GM15510 (cell line): ENCODE measurements at regions not wholly inside any gene's neighbourhood (a gene's known extent, or its start where the extent isn't known, plus 50 kb on each side); places are given as distances from the start of the nearest gene placed in this dataset.

Source experiments
- POLR2A ChIP-seq: IDR thresholded peaks from 3 replicates; pipeline ENCODE4 v1.6.1; 2011; ENCODE audit warnings: borderline replicate concordance; ENCODE audit not compliant: insufficient read length; ENCODE audit errors: extremely low read depth

GRCh38 chr15:92788196-92788595 lies 111.9 kb upstream of the CHD2 start:
- TF ChIP-seq POLR2A, result no peak

- no peak for TF ChIP-seq POLR2A
These were observed 103.9 kb upstream of the CHD2 start for GRCh38 chr15:92796161-92796611.

GRCh38 chr15:92797168-92798052 lies 102.7 kb upstream of the CHD2 start:
- no peak for TF ChIP-seq POLR2A

- TF ChIP-seq POLR2A, result no peak
These were observed 100.1 kb upstream of the CHD2 start for GRCh38 chr15:92800013-92800412.

GRCh38 chr15:92801774-92802464 lies 98.2 kb upstream of the CHD2 start:
- TF ChIP-seq POLR2A, result no peak

GRCh38 chr15:92803536-92803851 lies 96.6 kb upstream of the CHD2 start:
- TF ChIP-seq POLR2A, result no peak

- no peak for TF ChIP-seq POLR2A
These were observed 96.1 kb upstream of the CHD2 start for GRCh38 chr15:92803852-92804609.

- TF ChIP-seq POLR2A, result no peak
These were observed 94.9 kb upstream of the CHD2 start for GRCh38 chr15:92805080-92805690.

GRCh38 chr15:92806763-92807162 lies 93.4 kb upstream of the CHD2 start:
- TF ChIP-seq POLR2A, result no peak

GRCh38 chr15:92807971-92808571 lies 92.1 kb upstream of the CHD2 start:
- no peak for TF ChIP-seq POLR2A

- no peak for TF ChIP-seq POLR2A
These were observed 91.5 kb upstream of the CHD2 start for GRCh38 chr15:92808598-92809063.

GRCh38 chr15:92809064-92809879 lies 90.9 kb upstream of the CHD2 start:
- TF ChIP-seq POLR2A, result peak; percentile 88

GRCh38 chr15:92809880-92810361 lies 90.2 kb upstream of the CHD2 start:
- peak; percentile 77 for TF ChIP-seq POLR2A

- TF ChIP-seq POLR2A, result peak; percentile 34
These were observed 89.5 kb upstream of the CHD2 start for GRCh38 chr15:92810418-92811138.
